ENCODE measurements at regions not wholly inside any gene's neighbourhood (a gene's known extent, or its start where the extent isn't known, plus 50 kb on each side); places are given as distances from the start of the nearest gene placed in this dataset.

- no peak for TF ChIP-seq CTCF (tag by site-specific recombination; IDR thresholded peaks at IDR 0.05)
- TF ChIP-seq ZNF658 (tag by site-specific recombination; IDR thresholded peaks at IDR 0.05) = no peak
- TF ChIP-seq ZNF777 (tag by site-specific recombination; IDR thresholded peaks at IDR 0.05; ENCODE audit: borderline replicate concordance) = no peak
- TF ChIP-seq ZEB2 (tag by site-specific recombination; IDR thresholded peaks at IDR 0.05) = no peak
- TF ChIP-seq BCL11A (tag by site-specific recombination; IDR thresholded peaks at IDR 0.05; ENCODE audit: low read depth) = no peak
- TF ChIP-seq ZNF514 (tag by site-specific recombination; IDR thresholded peaks at IDR 0.05) = no peak
- no peak for TF ChIP-seq ZNF121 (tag by site-specific recombination; IDR thresholded peaks at IDR 0.05)
- TF ChIP-seq ZNF174 (tag by site-specific recombination; IDR thresholded peaks at IDR 0.05) = no peak
Measured at GRCh38 chr7:92987095-92987494, 130.7 kb downstream of the SAMD9 start.
